Uterus (tissue), 3 donors: ENCODE measurements at regions not wholly inside any gene's neighbourhood (a gene's known extent, or its start where the extent isn't known, plus 50 kb on each side); places are given as distances from the start of the nearest gene placed in this dataset.
A peak's percentile ranks its signal among the peaks of the same experiment; 100 is the strongest.

Experiments used
- DNase-seq, 2 donors: peaks; one replicate each; pipeline ENCODE4 v3.0.0-alpha.2; 2019 to 2020
- H3K27ac ChIP-seq, 2 donors: fragments of 200-600 bp; sonication (generic); 1 replicate in 1 of 2; 2 replicates in 1 of 2; pipeline ENCODE4 v1.5.1; 2016 to 2018
- H3K27me3 ChIP-seq, 2 donors: fragments of 200-600 bp; sonication (generic); one replicate each; pipeline ENCODE4 v1.5.1; 2018 to 2019; ENCODE audit warnings: control low read depth in 1 of 2
- H3K36me3 ChIP-seq, 2 donors: fragments of 200-600 bp; sonication (generic); one replicate each; pipeline ENCODE4 v1.5.1; 2019; ENCODE audit warnings: control low read depth in 1 of 2
- H3K4me1 ChIP-seq, 2 donors: fragments of 200-600 bp; sonication (generic); one replicate each; pipeline ENCODE4 v1.5.1; 2018 to 2019; ENCODE audit warnings: control low read depth in 1 of 2
- H3K4me3 ChIP-seq, 2 donors: fragments of 200-600 bp; sonication (generic); 1 replicate in 1 of 2; 2 replicates in 1 of 2; pipeline ENCODE4 v1.5.1; 2018 to 2019; ENCODE audit warnings: mild to moderate bottlenecking in 1 of 2
- H3K9me3 ChIP-seq, 2 donors: fragments of 200-600 bp; sonication (generic); one replicate each; pipeline ENCODE4 v1.5.1; 2019; ENCODE audit warnings: control low read depth in 1 of 2
- CTCF ChIP-seq, 4 experiments: fragments of 200-600 bp in 2 of 4; fragments of 450-650 bp in 2 of 4; sonication (generic) in 2 of 4; IDR thresholded peaks; one replicate each; pipeline ENCODE4 v1.5.1; 2016 to 2019; ENCODE audit warnings: antibody characterized with exemption in 4 of 4, mild to moderate bottlenecking in 2 of 4, moderate library complexity in 1 of 4
- POLR2A ChIP-seq, 2 donors: fragments of 450-650 bp; IDR thresholded peaks; one replicate each; pipeline ENCODE4 v1.6.1; 2016; ENCODE audit warnings: antibody characterized with exemption in 2 of 2, mild to moderate bottlenecking in 1 of 2, moderate library complexity in 1 of 2
- intact Hi-C: fragments of 100-400 bp; cut with DNase I; formaldehyde crosslinking; loops from one replicate; pipeline ENCODE4 v1.15.1; 2023; ENCODE audit warnings: low total_unique reads
- donor health status: DM: yes; HTN: yes; CAD: no.

GRCh38 chr1:43058545-43059360, 100.1 kb upstream of the SLC2A1 start:
- Histone ChIP-seq H3K4me3 (no peak overlapping the region), H3K9me3 (no peaks in the 10 kb centered on the region), H3K36me3 (no peaks in the 10 kb centered on the region), H3K4me1 (no peaks in the 10 kb centered on the region), H3K27me3 (no peaks in the 10 kb centered on the region), H3K27ac (peak overlapping the region in 1 of 2 donors; percentile 71)
- no peak for TF ChIP-seq POLR2A (IDR thresholded peaks at IDR 0.05)
- no peak for TF ChIP-seq CTCF (IDR thresholded peaks at IDR 0.05)
- no peak for DNase-seq
- intact Hi-C loops: no loop called here

- Histone ChIP-seq H3K4me1 (no peaks in the 10 kb centered on the region), H3K27me3 (no peaks in the 10 kb centered on the region), H3K36me3 (no peaks in the 10 kb centered on the region), H3K27ac (peak overlapping the region in 1 of 2 donors; percentile 71), H3K4me3 (no peak overlapping the region), H3K9me3 (no peaks in the 10 kb centered on the region)
- intact Hi-C loops: no loop called here
- TF ChIP-seq CTCF (IDR thresholded peaks at IDR 0.05): no peak
- TF ChIP-seq POLR2A (IDR thresholded peaks at IDR 0.05): no peak
- no peak for DNase-seq
These were observed 99.4 kb upstream of the SLC2A1 start for GRCh38 chr1:43058056-43058455.

GRCh38 chr1:43057567-43057966, 98.9 kb upstream of the SLC2A1 start:
- TF ChIP-seq POLR2A (IDR thresholded peaks at IDR 0.05) (no peak), CTCF (IDR thresholded peaks at IDR 0.05) (no peak)
- Histone ChIP-seq H3K27me3 (no peaks in the 10 kb centered on the region), H3K36me3 (no peaks in the 10 kb centered on the region), H3K4me1 (no peaks in the 10 kb centered on the region), H3K4me3 (no peak overlapping the region), H3K27ac (peak overlapping the region; percentile 55 to 71), H3K9me3 (no peaks in the 10 kb centered on the region)
- intact Hi-C loops: no loop called here
- no peak for DNase-seq

DNA sequence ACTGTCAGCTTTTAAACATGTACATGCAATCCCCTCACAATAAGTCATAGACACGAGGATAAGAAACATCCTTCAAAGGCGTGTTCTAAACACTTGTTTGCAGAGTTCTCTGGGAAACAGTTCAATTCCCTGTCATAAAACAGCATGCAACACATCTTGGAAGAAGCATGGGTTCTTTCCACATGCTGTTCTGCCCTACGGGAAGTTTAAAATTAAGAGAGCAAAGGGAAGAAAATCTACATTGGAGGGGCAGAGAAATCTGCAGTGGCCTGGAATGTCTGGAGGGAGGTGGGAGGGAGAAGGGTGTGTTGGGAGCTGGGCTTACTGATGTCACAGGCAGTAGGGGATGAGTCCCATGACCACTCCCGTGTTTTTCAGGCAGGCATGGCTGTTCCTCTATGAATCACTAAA, 98.3 kb upstream of the SLC2A1 start:
- H3K27me3 ChIP-seq: no peaks in the 10 kb centered on the region
- no peaks in the 10 kb centered on the region for H3K9me3 ChIP-seq
- no peaks in the 10 kb centered on the region for H3K4me1 ChIP-seq
- H3K4me3 ChIP-seq: no peak overlapping the region
- peak in 1 of 2 donors; percentile 36 for DNase-seq
- H3K36me3 ChIP-seq: no peaks in the 10 kb centered on the region
- intact Hi-C loops: no loop called here
- TF ChIP-seq POLR2A (IDR thresholded peaks at IDR 0.05) (no peak), CTCF (IDR thresholded peaks at IDR 0.05) (no peak)
- peak overlapping the region; percentile 55 to 71 for H3K27ac ChIP-seq

DNA sequence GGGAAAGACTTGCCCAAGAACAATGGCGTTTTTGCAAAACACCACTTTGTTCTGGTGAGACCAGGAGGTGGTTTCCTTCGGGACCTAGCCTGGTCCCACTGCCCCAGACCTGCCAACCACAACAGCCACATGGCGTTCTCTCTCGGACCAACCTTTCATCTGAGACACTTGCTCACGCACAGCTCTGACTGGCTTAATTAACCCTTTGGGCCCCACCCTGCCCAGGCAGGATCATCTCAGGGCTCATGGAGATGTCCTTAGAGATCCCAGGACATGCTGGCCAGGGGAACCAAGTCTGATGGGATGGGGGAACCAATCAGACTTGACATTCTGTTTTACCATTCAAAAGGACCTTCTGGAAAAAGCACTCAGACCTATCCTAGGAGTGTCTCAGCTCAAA, 97.8 kb upstream of the SLC2A1 start:
- H3K27ac ChIP-seq: peak overlapping the region; percentile 55 to 71
- H3K4me3 ChIP-seq: no peak overlapping the region
- DNase-seq: no peak
- H3K27me3 ChIP-seq: no peaks in the 10 kb centered on the region
- no peaks in the 10 kb centered on the region for H3K36me3 ChIP-seq
- H3K4me1 ChIP-seq: no peaks in the 10 kb centered on the region
- no peaks in the 10 kb centered on the region for H3K9me3 ChIP-seq
- intact Hi-C loops: no loop called here
- TF ChIP-seq CTCF (IDR thresholded peaks at IDR 0.05): no peak
- no peak for TF ChIP-seq POLR2A (IDR thresholded peaks at IDR 0.05)
